ENCODE measurements at regions not wholly inside any gene's neighbourhood (a gene's known extent, or its start where the extent isn't known, plus 50 kb on each side); places are given as distances from the start of the nearest gene placed in this dataset.

- H3K4me3 ChIP-seq (ENCODE audit: control insufficient read depth, low read depth, low read length): no peak overlapping the region
- no peak for DNase-seq (ENCODE audit: low read depth)
- TF ChIP-seq CTCF (IDR thresholded peaks at IDR 0.05; ENCODE audit: control insufficient read depth, insufficient read depth, low read depth, low read length, missing control alignments): no peak
These were observed 127.7 kb downstream of the ZNF664 start for GRCh38 chr12:124100572-124101178.

GRCh38 chr12:124105546-124105945 is 132.5 kb downstream of the ZNF664 start:
- DNase-seq (ENCODE audit: low read depth): no peak
- no peak for TF ChIP-seq CTCF (IDR thresholded peaks at IDR 0.05; ENCODE audit: control insufficient read depth, insufficient read depth, low read depth, low read length, missing control alignments)
- H3K4me3 ChIP-seq (ENCODE audit: control insufficient read depth, low read depth, low read length): no peak overlapping the region

DNA sequence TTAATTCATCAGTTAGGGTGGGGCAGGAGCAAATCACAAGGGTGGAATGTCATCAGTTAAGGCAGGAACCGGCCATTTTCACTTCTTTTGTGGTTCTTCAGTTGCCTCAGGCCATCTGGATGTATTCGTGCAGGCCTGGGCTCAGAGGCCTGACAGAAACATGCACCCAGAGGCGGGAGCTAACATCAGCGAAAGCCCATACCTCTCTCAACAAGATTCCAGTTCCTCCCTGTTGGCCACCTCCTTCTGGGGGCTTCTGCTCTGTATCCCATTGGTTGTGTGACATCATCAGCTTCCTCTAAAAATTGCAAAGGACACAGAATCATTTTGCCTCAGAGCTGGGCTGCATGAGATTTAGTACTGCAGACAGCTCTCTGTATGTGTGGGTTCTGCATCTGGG is 134.3 kb downstream of the ZNF664 start:
- no peak for TF ChIP-seq CTCF (IDR thresholded peaks at IDR 0.05; ENCODE audit: control insufficient read depth, insufficient read depth, low read depth, low read length, missing control alignments)
- H3K4me3 ChIP-seq (ENCODE audit: control insufficient read depth, low read depth, low read length): no peak overlapping the region
- DNase-seq (ENCODE audit: low read depth): no peak

GRCh38 chr12:124109760-124110159 is 136.7 kb downstream of the ZNF664 start:
- no peak overlapping the region for H3K4me3 ChIP-seq (ENCODE audit: control insufficient read depth, low read depth, low read length)
- DNase-seq (ENCODE audit: low read depth): no peak
- no peak for TF ChIP-seq CTCF (IDR thresholded peaks at IDR 0.05; ENCODE audit: control insufficient read depth, insufficient read depth, low read depth, low read length, missing control alignments)

DNA sequence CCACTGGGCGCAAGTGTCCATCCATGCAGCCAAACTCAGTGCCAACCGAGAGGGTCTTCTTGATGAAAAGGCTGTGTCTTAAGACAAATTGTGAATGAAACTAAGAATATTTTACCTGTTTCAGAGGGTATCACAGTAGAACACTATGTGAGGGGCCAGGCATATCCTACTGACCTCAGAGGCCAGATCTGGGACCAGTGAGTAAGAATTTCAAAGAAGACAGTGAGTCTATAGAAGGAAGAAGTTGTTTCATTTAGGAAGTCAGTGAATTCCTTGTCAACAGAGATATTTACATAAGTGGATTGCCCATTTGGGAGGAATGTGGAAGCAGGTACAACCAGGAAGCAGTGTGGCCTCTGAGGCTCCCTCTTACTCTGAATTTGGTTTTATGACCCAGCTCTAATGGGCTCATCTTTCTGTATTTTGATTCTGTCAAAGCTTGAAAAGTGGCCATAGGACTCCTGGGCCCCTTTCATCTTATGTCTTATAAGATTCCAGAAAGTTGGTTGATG is 137.4 kb downstream of the ZNF664 start:
- TF ChIP-seq CTCF (IDR thresholded peaks at IDR 0.05; ENCODE audit: control insufficient read depth, insufficient read depth, low read depth, low read length, missing control alignments): no peak

DNA sequence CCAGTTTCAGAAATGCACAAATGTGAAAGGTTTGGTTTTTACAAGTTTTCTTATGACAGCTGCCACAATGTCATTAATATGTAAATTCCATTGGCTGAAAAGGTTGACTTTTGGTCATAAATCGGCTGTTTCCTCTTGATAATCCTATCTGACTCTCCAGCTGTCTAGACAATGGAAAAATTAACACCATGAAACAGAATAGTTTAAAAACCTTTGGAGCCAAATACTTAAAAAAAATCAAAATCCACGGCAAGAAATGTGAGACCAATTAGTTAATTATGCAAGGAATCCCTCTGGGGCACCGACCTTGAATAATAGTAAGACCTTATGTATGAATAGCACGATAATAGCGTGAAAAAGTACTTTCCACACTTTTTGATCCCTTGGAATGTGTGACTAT is 138.0 kb downstream of the ZNF664 start:
- no peak for TF ChIP-seq CTCF (IDR thresholded peaks at IDR 0.05; ENCODE audit: control insufficient read depth, insufficient read depth, low read depth, low read length, missing control alignments)
- no peak overlapping the region for H3K4me3 ChIP-seq (ENCODE audit: control insufficient read depth, low read depth, low read length)
- no peak for DNase-seq (ENCODE audit: low read depth)

More for the DNA sequence above, 137.4 kb downstream of the ZNF664 start:
- no peak for DNase-seq (ENCODE audit: low read depth)
- H3K4me3 ChIP-seq (ENCODE audit: control insufficient read depth, low read depth, low read length): no peak overlapping the region

Measured in AG09309 (cell line).